Glutamatergic neuron (in vitro differentiated cells): ENCODE measurements at regions not wholly inside any gene's neighbourhood (a gene's known extent, or its start where the extent isn't known, plus 50 kb on each side); places are given as distances from the start of the nearest gene placed in this dataset.

Source experiments
- DNase-seq: peaks from one replicate; pipeline ENCODE4 v3.0.0; 2022
- H3K27ac Mint-ChIP-seq: one replicate; pipeline ENCODE4 v1.8.0; 2020; ENCODE audit warnings: mild to moderate bottlenecking, mixed read lengths, inconsistent platforms; ENCODE audit not compliant: unreplicated experiment
- H3K27me3 Mint-ChIP-seq: one replicate; pipeline ENCODE4 v1.8.0; 2020; ENCODE audit warnings: mild to moderate bottlenecking, moderate library complexity, mixed read lengths, inconsistent platforms; ENCODE audit not compliant: unreplicated experiment
- H3K36me3 Mint-ChIP-seq: one replicate; pipeline ENCODE4 v1.8.0; 2020; ENCODE audit warnings: mild to moderate bottlenecking, mixed read lengths, inconsistent platforms; ENCODE audit not compliant: unreplicated experiment
- H3K4me1 Mint-ChIP-seq: one replicate; pipeline ENCODE4 v1.8.0; 2020; ENCODE audit warnings: mild to moderate bottlenecking, low read depth, mixed read lengths, inconsistent platforms; ENCODE audit not compliant: unreplicated experiment
- H3K4me3 Mint-ChIP-seq: one replicate; pipeline ENCODE4 v1.8.0; 2020; ENCODE audit warnings: mild to moderate bottlenecking, mixed read lengths, inconsistent platforms; ENCODE audit not compliant: unreplicated experiment
- H3K9me3 Mint-ChIP-seq: one replicate; pipeline ENCODE4 v1.8.0; 2020; ENCODE audit warnings: mild to moderate bottlenecking, moderate library complexity, mixed read lengths, inconsistent platforms; ENCODE audit not compliant: unreplicated experiment
- TF ChIP-seq, protein P1 (sequence below): fragments of 200-600 bp; sonication (generic); IDR thresholded peaks from one replicate; pipeline ENCODE4 v1.5.0; 2021; ENCODE audit not compliant: partially characterized antibody, unreplicated experiment

DNA sequence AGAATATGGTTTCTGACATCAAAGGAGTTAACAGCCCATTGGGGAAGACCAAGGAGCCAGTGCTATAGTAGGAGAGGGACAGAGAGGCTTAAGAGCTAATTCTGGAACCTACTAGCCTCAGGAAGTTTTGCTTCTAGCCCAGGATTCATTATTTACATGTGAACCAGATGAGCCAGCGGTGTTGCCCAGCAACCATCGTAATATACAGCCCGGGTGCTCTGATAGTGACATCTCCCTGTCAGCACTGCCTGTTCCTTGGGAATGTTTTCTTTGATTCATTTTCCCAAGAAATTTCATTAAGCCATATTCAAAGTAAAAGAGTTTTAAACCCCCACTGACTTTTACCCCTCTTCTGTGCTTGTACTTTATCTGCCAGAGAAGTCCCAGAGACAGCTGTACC lies 217.4 kb upstream of the ADAMTSL1 start:
- no peaks in the 10 kb centered on the region for H3K9me3 Mint-ChIP-seq
- TF ChIP-seq, protein P1, sequence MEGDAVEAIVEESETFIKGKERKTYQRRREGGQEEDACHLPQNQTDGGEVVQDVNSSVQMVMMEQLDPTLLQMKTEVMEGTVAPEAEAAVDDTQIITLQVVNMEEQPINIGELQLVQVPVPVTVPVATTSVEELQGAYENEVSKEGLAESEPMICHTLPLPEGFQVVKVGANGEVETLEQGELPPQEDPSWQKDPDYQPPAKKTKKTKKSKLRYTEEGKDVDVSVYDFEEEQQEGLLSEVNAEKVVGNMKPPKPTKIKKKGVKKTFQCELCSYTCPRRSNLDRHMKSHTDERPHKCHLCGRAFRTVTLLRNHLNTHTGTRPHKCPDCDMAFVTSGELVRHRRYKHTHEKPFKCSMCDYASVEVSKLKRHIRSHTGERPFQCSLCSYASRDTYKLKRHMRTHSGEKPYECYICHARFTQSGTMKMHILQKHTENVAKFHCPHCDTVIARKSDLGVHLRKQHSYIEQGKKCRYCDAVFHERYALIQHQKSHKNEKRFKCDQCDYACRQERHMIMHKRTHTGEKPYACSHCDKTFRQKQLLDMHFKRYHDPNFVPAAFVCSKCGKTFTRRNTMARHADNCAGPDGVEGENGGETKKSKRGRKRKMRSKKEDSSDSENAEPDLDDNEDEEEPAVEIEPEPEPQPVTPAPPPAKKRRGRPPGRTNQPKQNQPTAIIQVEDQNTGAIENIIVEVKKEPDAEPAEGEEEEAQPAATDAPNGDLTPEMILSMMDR, result no peak
- no peak overlapping the region for H3K4me3 Mint-ChIP-seq
- no peaks in the 10 kb centered on the region for H3K36me3 Mint-ChIP-seq
- H3K4me1 Mint-ChIP-seq, result no peaks in the 10 kb centered on the region
- H3K27ac Mint-ChIP-seq, result no peak overlapping the region
- peaks cover 2% of the 10 kb centered on the region for H3K27me3 Mint-ChIP-seq
- no peak for DNase-seq

DNA sequence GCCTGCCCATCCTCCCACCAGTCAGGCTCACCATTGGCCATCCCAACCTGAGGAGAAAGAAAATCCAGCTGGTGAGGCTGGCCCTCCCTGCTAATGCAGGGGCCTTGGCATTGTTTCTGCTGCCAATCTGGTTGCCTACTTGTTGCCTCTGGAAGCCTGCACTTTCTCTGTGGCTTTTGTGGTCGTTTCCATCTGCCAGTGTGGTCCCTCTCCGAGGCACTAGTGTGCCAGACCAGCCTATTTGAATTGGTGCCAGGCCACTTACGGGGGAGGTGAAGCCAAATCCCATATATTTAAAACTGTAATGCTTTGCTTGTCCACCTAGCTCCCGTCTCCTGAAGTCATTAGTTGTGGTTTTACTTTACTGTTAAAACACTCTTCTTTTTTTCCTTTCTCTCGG lies 213.4 kb upstream of the ADAMTSL1 start:
- Mint-ChIP-seq H3K4me1 (no peaks in the 10 kb centered on the region), H3K27me3 (peaks cover 2% of the 10 kb centered on the region), H3K4me3 (no peak overlapping the region), H3K36me3 (no peaks in the 10 kb centered on the region), H3K27ac (no peak overlapping the region), H3K9me3 (no peaks in the 10 kb centered on the region)
- DNase-seq, result no peak
- TF ChIP-seq, protein P1, result no peak

DNA sequence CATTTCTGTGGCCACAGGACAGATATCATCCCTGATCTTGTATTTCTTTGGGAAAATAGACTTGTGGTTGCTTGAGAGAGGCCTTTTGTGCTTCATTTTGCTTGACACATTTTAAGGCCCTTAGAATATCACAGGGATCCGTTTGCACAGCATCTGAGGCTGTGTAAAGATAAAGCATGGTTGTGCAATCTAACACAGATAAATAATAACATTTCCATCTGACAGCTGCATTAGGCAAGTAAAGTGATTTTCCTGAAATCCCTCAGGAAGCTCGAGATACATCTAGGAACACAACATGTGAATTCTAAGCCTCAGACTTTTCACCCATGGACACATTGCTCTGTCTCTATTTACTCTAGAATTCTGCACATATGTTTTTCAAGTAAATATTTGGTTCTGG lies 212.8 kb upstream of the ADAMTSL1 start:
- no peaks in the 10 kb centered on the region for H3K4me1 Mint-ChIP-seq
- H3K27me3 Mint-ChIP-seq, result peaks cover 2% of the 10 kb centered on the region
- no peaks in the 10 kb centered on the region for H3K36me3 Mint-ChIP-seq
- no peak overlapping the region for H3K4me3 Mint-ChIP-seq
- H3K27ac Mint-ChIP-seq, result no peak overlapping the region
- TF ChIP-seq, protein P1, result no peak
- H3K9me3 Mint-ChIP-seq, result no peaks in the 10 kb centered on the region
- DNase-seq, result no peak

DNA sequence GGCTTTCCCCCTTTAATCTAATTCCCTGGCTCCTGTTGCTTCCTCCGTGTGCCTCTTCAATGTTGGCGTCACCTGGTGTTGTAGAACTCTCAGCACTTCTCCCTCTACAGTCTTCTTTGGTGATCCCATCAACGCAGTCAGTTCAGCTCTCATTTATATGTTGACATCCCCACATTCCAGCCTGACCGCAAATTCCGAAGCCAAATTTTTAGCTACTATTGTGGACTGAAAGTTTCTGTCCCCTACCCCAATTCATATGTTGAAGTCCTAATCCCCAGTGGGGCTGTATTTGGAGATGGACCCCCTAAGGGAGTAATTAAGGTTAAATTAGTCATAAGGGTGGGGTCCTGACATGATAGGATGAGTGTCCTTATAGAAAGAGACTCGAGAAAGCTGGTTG lies 210.6 kb upstream of the ADAMTSL1 start:
- H3K27me3 Mint-ChIP-seq, result no peaks in the 10 kb centered on the region
- H3K9me3 Mint-ChIP-seq, result no peaks in the 10 kb centered on the region
- H3K4me1 Mint-ChIP-seq, result peaks cover 2% of the 10 kb centered on the region
- no peaks in the 10 kb centered on the region for H3K36me3 Mint-ChIP-seq
- no peak for DNase-seq
- TF ChIP-seq, protein P1, result no peak
- no peak overlapping the region for H3K27ac Mint-ChIP-seq
- H3K4me3 Mint-ChIP-seq, result no peak overlapping the region

DNA sequence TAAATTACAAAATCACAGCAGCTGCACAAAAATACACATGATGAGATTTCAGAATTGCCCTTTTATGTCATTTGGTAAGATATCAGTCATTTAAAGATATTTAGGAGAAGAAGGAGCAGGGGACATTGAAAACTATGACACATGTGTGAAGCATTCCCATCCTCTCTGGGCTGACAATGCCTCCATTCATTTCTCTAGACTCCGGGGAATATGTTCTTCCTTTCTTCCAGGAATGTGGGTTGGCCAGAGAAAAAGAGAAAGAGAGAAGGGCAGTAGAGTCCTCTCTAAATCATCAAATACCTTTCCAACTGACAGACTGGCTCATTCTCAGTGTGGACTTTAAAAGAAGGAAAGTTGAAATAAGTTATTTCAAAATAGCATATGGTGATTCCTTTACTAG lies 205.6 kb upstream of the ADAMTSL1 start:
- no peak overlapping the region for H3K27ac Mint-ChIP-seq
- no peak overlapping the region for H3K4me3 Mint-ChIP-seq
- no peak for DNase-seq
- H3K9me3 Mint-ChIP-seq, result no peaks in the 10 kb centered on the region
- TF ChIP-seq, protein P1, result no peak
- H3K4me1 Mint-ChIP-seq, result peaks cover 4% of the 10 kb centered on the region
- H3K36me3 Mint-ChIP-seq, result peaks cover 5% of the 10 kb centered on the region
- no peaks in the 10 kb centered on the region for H3K27me3 Mint-ChIP-seq
